ENCODE measurements at regions not wholly inside any gene's neighbourhood (a gene's known extent, or its start where the extent isn't known, plus 50 kb on each side); places are given as distances from the start of the nearest gene placed in this dataset.

DNA sequence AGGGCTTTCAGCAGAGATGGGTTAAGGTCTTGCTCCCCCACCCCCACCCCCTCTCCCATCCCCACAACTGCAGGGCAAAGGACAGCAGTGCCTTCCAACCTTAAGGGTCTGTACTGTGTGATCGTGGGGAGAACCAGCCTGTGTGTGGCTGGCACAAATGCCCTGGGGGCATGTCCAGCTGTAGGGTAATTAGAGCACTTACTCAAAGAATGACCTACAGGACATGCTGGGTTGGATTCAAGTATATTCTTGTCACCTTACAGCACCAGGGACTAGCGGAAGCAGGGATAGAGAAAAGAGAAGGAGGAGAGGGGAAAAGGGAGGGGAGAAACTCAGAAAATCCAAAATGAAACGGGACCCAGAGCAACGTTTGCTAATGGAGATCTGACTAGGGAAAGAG lies 191.3 kb upstream of the GATB start:
- TF ChIP-seq SP1 (IDR thresholded peaks at IDR 0.05): no peak
- TF ChIP-seq ELF4 (IDR thresholded peaks at IDR 0.05): no peak
